HUDEP-2 (cell line): ENCODE measurements at regions not wholly inside any gene's neighbourhood (a gene's known extent, or its start where the extent isn't known, plus 50 kb on each side); places are given as distances from the start of the nearest gene placed in this dataset.

Experiments
- DNase-seq, 76 experiments: peaks; one replicate each; lab custom pipeline; 2025; ENCODE audit not compliant: unreplicated experiment in 76 of 76; lab: John Stamatoyannopoulos, UW

- no peak for DNase-seq
Measured at GRCh38 chr6:121020656-121021055, 313.6 kb downstream of the TBC1D32 start.

GRCh38 chr6:121008553-121008952 lies 325.7 kb downstream of the TBC1D32 start:
- no peak for DNase-seq

GRCh38 chr6:121006024-121006423 lies 328.3 kb downstream of the TBC1D32 start:
- no peak for DNase-seq

- no peak for DNase-seq
Measured at GRCh38 chr6:121000381-121000780, 333.9 kb downstream of the TBC1D32 start.

GRCh38 chr6:120996340-120996739 lies 337.9 kb downstream of the TBC1D32 start:
- no peak for DNase-seq

- no peak for DNase-seq
Measured at GRCh38 chr6:120994573-120994967, 339.7 kb downstream of the TBC1D32 start.

- no peak for DNase-seq
Measured at GRCh38 chr6:120993929-120994572, 340.2 kb downstream of the TBC1D32 start.

GRCh38 chr6:120992257-120992656 lies 342.0 kb downstream of the TBC1D32 start:
- DNase-seq, result no peak

GRCh38 chr6:120990866-120991265 lies 343.4 kb downstream of the TBC1D32 start:
- no peak for DNase-seq

GRCh38 chr6:120981835-120982234 lies 352.4 kb downstream of the TBC1D32 start:
- DNase-seq, result no peak

- no peak for DNase-seq
Measured at GRCh38 chr6:120966321-120966720, 368.0 kb downstream of the TBC1D32 start.

GRCh38 chr6:120965814-120966213 lies 368.5 kb downstream of the TBC1D32 start:
- DNase-seq, result no peak

GRCh38 chr6:120960761-120961160 lies 373.5 kb downstream of the TBC1D32 start:
- DNase-seq, result no peak

GRCh38 chr6:120954111-120954510 lies 380.2 kb downstream of the TBC1D32 start:
- no peak for DNase-seq

- peak in 29 of 76 experiments; percentile 8 to 88 (median 37) for DNase-seq
Measured at GRCh38 chr6:120951258-120951657, 383.0 kb downstream of the TBC1D32 start.

- DNase-seq, result no peak
Measured at GRCh38 chr6:120947111-120947510, 387.2 kb downstream of the TBC1D32 start.

- no peak for DNase-seq
Measured at GRCh38 chr6:120945905-120946594, 388.2 kb downstream of the TBC1D32 start.

- DNase-seq, result peak in 2 of 76 experiments; percentile 19 to 33
Measured at GRCh38 chr6:120938876-120939472, 395.3 kb downstream of the TBC1D32 start.

GRCh38 chr6:120938164-120938875 lies 396.0 kb downstream of the TBC1D32 start:
- DNase-seq, result peak in 1 of 76 experiments; percentile 17

GRCh38 chr6:120935908-120936307 lies 398.4 kb downstream of the TBC1D32 start:
- no peak for DNase-seq

GRCh38 chr6:120935016-120935415 lies 399.3 kb downstream of the TBC1D32 start:
- no peak for DNase-seq
